ENCODE measurements at regions not wholly inside any gene's neighbourhood (a gene's known extent, or its start where the extent isn't known, plus 50 kb on each side); places are given as distances from the start of the nearest gene placed in this dataset.

- Histone ChIP-seq H2AFZ (ENCODE audit: low read depth) (no peak overlapping the region), H3K79me2 (ENCODE audit: insufficient read depth, low read depth) (no peaks in the 10 kb centered on the region), H3K4me2 (no peak overlapping the region), H3K36me3 (ENCODE audit: insufficient read depth) (no peaks in the 10 kb centered on the region), H3K27ac (no peak overlapping the region), H3K4me3 (IDR thresholded peaks at IDR 0.05; ENCODE audit: insufficient read depth, low read depth, low read length) (no peak overlapping the region), H3K9ac (no peak overlapping the region), H4K20me1 (ENCODE audit: insufficient read depth) (no peaks in the 10 kb centered on the region), H3K4me1 (ENCODE audit: low read depth, poor library complexity, severe bottlenecking) (peaks cover 97% of the 10 kb centered on the region), H3K27me3 (ENCODE audit: insufficient read depth, low read depth) (no peaks in the 10 kb centered on the region)
- no peak for TF ChIP-seq CTCF (conservative IDR thresholded peaks at IDR 0.05; ENCODE audit: low read depth, low read length)
These were observed 81.1 kb downstream of the TRIM42 start for GRCh38 chr3:140758791-140759444.

- Histone ChIP-seq H3K9ac (no peak overlapping the region), H3K4me2 (peak overlapping the region; percentile 54), H3K27me3 (ENCODE audit: insufficient read depth, low read depth) (no peaks in the 10 kb centered on the region), H3K79me2 (ENCODE audit: insufficient read depth, low read depth) (no peaks in the 10 kb centered on the region), H2AFZ (ENCODE audit: low read depth) (no peak overlapping the region), H4K20me1 (ENCODE audit: insufficient read depth) (no peaks in the 10 kb centered on the region), H3K36me3 (ENCODE audit: insufficient read depth) (no peaks in the 10 kb centered on the region), H3K4me3 (IDR thresholded peaks at IDR 0.05; ENCODE audit: insufficient read depth, low read depth, low read length) (no peak overlapping the region), H3K4me1 (ENCODE audit: low read depth, poor library complexity, severe bottlenecking) (peaks cover 97% of the 10 kb centered on the region), H3K27ac (peak overlapping the region; percentile 17; the same call in 1 of the 2 replicates)
- TF ChIP-seq CTCF (conservative IDR thresholded peaks at IDR 0.05; ENCODE audit: low read depth, low read length): no peak
These were observed 82.6 kb downstream of the TRIM42 start for GRCh38 chr3:140760324-140761075.

- H3K9ac ChIP-seq: no peak overlapping the region
- H3K4me2 ChIP-seq: peak overlapping the region; percentile 54
- H2AFZ ChIP-seq (ENCODE audit: low read depth): no peak overlapping the region
- H4K20me1 ChIP-seq (ENCODE audit: insufficient read depth): no peaks in the 10 kb centered on the region
- no peak for TF ChIP-seq CTCF (conservative IDR thresholded peaks at IDR 0.05; ENCODE audit: low read depth, low read length)
- H3K4me1 ChIP-seq (ENCODE audit: low read depth, poor library complexity, severe bottlenecking): peaks cover 97% of the 10 kb centered on the region
- no peaks in the 10 kb centered on the region for H3K36me3 ChIP-seq (ENCODE audit: insufficient read depth)
- H3K4me3 ChIP-seq (IDR thresholded peaks at IDR 0.05; ENCODE audit: insufficient read depth, low read depth, low read length): no peak overlapping the region
- no peaks in the 10 kb centered on the region for H3K27me3 ChIP-seq (ENCODE audit: insufficient read depth, low read depth)
- H3K79me2 ChIP-seq (ENCODE audit: insufficient read depth, low read depth): no peaks in the 10 kb centered on the region
- peak overlapping the region; percentile 17; the same call in 1 of the 2 replicates for H3K27ac ChIP-seq
These were observed 83.3 kb downstream of the TRIM42 start for GRCh38 chr3:140761076-140761639.

- H4K20me1 ChIP-seq (ENCODE audit: insufficient read depth): no peaks in the 10 kb centered on the region
- H3K36me3 ChIP-seq (ENCODE audit: insufficient read depth): no peaks in the 10 kb centered on the region
- H3K4me3 ChIP-seq (IDR thresholded peaks at IDR 0.05; ENCODE audit: insufficient read depth, low read depth, low read length): no peak overlapping the region
- H3K4me1 ChIP-seq (ENCODE audit: low read depth, poor library complexity, severe bottlenecking): peaks cover 86% of the 10 kb centered on the region
- H3K27me3 ChIP-seq (ENCODE audit: insufficient read depth, low read depth): no peaks in the 10 kb centered on the region
- H3K4me2 ChIP-seq: no peak overlapping the region
- H3K27ac ChIP-seq: no peak overlapping the region
- no peak for TF ChIP-seq CTCF (conservative IDR thresholded peaks at IDR 0.05; ENCODE audit: low read depth, low read length)
- no peaks in the 10 kb centered on the region for H3K79me2 ChIP-seq (ENCODE audit: insufficient read depth, low read depth)
- H2AFZ ChIP-seq (ENCODE audit: low read depth): no peak overlapping the region
- no peak overlapping the region for H3K9ac ChIP-seq
These were observed 84.9 kb downstream of the TRIM42 start for GRCh38 chr3:140762746-140763145.

Measured in KMS-11 (cell line).